ENCODE measurements at regions not wholly inside any gene's neighbourhood (a gene's known extent, or its start where the extent isn't known, plus 50 kb on each side); places are given as distances from the start of the nearest gene placed in this dataset.

GRCh38 chr5:2608391-2608790 is 143.1 kb downstream of the IRX2 start:
- no peak for FAIRE-seq
- no peak for DNase-seq (ENCODE audit: insufficient read length, low spot score)
- no peak for TF ChIP-seq POLR2A (IDR thresholded peaks at IDR 0.05; ENCODE audit: low read depth, low read length)

DNA sequence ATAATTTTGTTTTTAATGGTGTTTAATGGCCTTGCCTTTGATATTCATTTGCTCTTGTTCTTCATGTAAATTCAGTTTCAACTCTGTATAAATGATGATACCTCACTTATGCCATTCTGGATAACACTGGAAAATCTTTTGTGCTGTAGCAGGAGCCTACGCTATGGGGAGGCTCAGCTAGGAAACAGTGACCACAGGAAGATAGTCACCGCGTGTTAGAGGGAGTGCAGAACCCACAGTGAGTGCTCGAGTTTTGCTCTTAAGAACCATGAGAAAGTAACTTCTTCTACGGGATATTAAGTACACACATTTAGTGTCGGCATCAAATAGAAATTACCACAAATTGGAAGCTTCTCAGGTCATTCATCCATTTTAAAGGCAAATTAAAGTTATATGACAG is 143.9 kb downstream of the IRX2 start:
- no peak for TF ChIP-seq POLR2A (IDR thresholded peaks at IDR 0.05; ENCODE audit: low read depth, low read length)
- FAIRE-seq (no peak), DNase-seq (ENCODE audit: insufficient read length, low spot score) (no peak)

GRCh38 chr5:2603272-2603575 is 148.3 kb downstream of the IRX2 start:
- FAIRE-seq (no peak), DNase-seq (ENCODE audit: insufficient read length, low spot score) (no peak)
- no peak for TF ChIP-seq POLR2A (IDR thresholded peaks at IDR 0.05; ENCODE audit: low read depth, low read length)

DNA sequence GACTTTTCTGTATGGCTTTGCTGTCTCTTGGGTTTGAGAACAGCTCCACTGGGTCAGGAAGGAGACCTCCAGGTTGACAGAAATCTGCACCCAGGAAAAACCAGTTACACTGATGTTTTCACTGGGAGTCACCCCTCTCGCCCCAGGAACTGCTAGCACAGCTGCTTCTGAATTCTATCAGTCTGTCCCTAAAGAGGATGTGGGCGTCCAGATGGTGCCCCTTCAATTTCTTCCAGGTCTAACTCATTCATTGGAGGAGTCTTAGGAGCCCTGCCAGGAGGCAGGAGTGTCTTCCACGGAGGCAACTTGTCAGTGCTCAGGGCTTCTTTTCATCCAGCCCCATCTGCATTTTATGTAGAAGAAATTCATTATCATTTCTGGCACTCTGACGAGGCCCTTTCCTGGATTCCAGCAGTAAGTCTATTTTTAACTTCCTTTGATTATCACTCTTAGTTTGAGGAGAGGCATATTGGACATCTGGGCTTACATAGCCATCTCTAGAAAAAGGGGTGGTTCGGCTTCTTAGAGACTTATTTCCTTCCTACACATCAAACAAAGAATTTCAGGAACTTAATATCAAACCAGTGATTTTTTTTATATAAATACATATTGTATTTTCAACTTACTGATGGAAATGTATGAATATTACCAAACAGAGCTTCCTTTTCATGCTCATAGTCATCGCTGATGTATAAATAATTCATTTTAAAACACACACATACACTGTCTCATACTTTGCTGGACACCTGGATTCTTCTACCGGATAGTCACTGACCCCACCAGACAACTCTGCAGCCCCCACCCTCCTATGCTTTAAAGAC is 148.8 kb downstream of the IRX2 start:
- DNase-seq (ENCODE audit: insufficient read length, low spot score) (no peak), FAIRE-seq (no peak)
- TF ChIP-seq POLR2A (IDR thresholded peaks at IDR 0.05; ENCODE audit: low read depth, low read length), result no peak

- FAIRE-seq (no peak), DNase-seq (ENCODE audit: insufficient read length, low spot score) (no peak)
- TF ChIP-seq POLR2A (IDR thresholded peaks at IDR 0.05; ENCODE audit: low read depth, low read length), result no peak
These were observed 153.0 kb downstream of the IRX2 start for GRCh38 chr5:2598503-2598902.

GRCh38 chr5:2594701-2595100 is 156.8 kb downstream of the IRX2 start:
- TF ChIP-seq POLR2A (IDR thresholded peaks at IDR 0.05; ENCODE audit: low read depth, low read length), result no peak
- no peak for DNase-seq (ENCODE audit: insufficient read length, low spot score)
- FAIRE-seq, result no peak

DNA sequence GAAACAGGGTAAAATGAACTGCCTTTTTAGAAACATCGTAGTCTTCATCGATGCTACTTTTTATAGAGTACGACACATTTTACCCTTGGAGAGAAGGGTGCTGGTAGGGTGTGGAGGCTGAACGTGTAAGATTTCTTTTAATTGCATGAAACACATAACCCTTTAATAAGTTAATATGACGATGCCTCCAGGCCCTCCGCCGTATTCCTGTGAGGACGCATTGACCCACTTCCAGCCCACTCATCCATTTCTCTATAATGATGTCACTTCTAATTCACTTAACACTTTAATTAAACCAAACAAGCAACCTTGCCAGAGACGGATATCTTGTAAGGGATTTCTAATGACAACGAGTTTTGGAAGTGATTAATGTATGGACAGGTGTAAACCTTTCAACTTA is 158.7 kb downstream of the IRX2 start:
- FAIRE-seq (no peak), DNase-seq (ENCODE audit: insufficient read length, low spot score) (no peak)
- no peak for TF ChIP-seq POLR2A (IDR thresholded peaks at IDR 0.05; ENCODE audit: low read depth, low read length)

- DNase-seq (ENCODE audit: insufficient read length, low spot score), result no peak
- no peak for FAIRE-seq
- no peak for TF ChIP-seq POLR2A (IDR thresholded peaks at IDR 0.05; ENCODE audit: low read depth, low read length)
These were observed 159.6 kb downstream of the IRX2 start for GRCh38 chr5:2591777-2592453.

- no peak for DNase-seq (ENCODE audit: insufficient read length, low spot score)
- TF ChIP-seq POLR2A (IDR thresholded peaks at IDR 0.05; ENCODE audit: low read depth, low read length), result no peak
- no peak for FAIRE-seq
These were observed 162.5 kb downstream of the IRX2 start for GRCh38 chr5:2588850-2589501.

GRCh38 chr5:2587189-2588031 is 164.1 kb downstream of the IRX2 start:
- DNase-seq (ENCODE audit: insufficient read length, low spot score) (no peak), FAIRE-seq (no peak)
- TF ChIP-seq POLR2A (IDR thresholded peaks at IDR 0.05; ENCODE audit: low read depth, low read length), result no peak

DNA sequence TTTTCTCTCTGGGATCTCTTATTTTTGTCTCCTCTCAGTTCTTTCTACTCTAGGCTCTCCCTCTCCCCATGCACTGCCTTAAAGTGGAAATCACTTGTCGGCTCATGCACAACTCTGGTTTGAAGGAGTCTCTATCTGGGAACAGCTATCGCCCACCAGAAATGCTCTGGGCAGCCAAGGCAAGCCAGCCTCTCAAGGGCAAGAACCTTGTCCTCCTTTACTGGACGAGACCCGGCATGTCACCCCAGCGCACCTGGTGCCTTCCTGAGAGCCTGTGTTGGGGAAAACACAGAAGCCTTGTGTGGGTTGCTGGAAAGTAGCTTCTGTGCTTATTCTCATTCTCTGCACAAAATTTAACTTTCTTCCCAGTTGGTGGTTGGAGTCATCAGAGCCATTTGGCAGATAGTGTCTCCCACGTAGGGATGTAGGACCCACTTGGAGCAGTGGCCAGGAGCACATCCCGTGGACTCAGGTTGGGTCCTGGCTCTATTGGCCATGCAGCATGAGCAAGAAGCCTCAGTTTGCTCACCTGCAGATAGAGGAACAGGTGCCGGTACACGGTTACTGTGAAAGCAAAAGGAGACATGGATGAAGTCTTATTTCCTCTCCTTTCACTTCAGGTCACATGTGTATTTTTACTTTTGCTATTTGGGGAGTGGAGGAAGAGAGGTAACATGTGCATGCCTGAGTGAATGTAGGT is 165.3 kb downstream of the IRX2 start:
- DNase-seq (ENCODE audit: insufficient read length, low spot score) (no peak), FAIRE-seq (no peak)
- no peak for TF ChIP-seq POLR2A (IDR thresholded peaks at IDR 0.05; ENCODE audit: low read depth, low read length)

DNA sequence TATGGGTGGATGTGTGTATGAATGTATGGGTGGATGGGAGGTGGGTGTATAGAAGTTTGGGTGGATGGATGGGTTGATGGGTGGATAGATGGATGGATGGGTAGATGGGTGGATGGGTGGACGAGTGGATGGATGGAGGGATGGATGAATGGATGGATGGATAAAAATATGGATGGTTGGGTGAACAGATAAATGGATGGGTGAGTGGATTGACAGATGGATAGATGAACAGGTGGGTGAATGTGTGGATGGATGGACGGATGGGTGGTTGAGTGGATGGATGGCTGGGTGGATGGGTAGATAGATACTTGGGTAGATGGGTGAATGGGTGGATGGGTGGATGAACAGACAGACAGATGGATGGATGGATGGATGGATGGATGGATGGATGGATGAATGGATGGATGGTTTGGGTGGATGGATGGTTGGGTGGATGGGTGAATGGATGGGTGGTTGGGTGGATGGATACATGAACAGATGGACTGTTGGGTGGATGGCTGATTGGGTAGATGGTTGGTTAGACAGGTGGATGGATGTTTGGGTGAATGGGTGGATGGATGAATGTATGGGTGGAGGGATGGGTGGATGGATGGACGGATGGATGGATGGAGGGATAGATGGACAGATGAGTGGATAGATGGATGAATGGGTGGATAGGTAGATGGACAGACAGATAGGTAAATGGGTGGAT is 166.8 kb downstream of the IRX2 start:
- DNase-seq (ENCODE audit: insufficient read length, low spot score), result no peak
- no peak for TF ChIP-seq POLR2A (IDR thresholded peaks at IDR 0.05; ENCODE audit: low read depth, low read length)
- FAIRE-seq, result no peak

DNA sequence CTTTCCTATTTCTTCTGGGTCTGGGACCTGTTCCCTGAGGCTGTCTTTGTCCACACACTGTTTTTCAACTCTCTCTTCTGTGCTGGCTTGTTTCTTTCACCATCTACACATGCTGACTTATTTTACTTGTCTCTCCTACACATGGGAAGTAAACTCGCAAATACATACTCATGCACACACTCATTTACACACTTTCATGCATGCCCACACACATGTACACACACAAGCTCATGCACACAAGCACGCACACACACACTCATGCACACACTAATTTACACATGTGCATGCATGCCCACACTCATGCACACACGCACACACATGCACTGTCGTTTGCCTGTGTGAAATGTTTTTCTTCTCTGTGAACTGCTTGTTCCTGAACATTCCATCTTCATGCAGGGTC is 169.0 kb downstream of the IRX2 start:
- DNase-seq (ENCODE audit: insufficient read length, low spot score) (no peak), FAIRE-seq (no peak)
- TF ChIP-seq POLR2A (IDR thresholded peaks at IDR 0.05; ENCODE audit: low read depth, low read length), result no peak
